Nephron progenitor cell (in vitro differentiated cells): ENCODE measurements at regions not wholly inside any gene's neighbourhood (a gene's known extent, or its start where the extent isn't known, plus 50 kb on each side); places are given as distances from the start of the nearest gene placed in this dataset.
"Not testable (repeated sequence)": the region's sequence is repeated elsewhere in the genome, so short reads cannot be mapped to it uniquely, and the experiment has no call there.

Source experiments
- DNase-seq: peaks from one replicate; pipeline ENCODE4 v3.0.0; 2021
- H3K27ac Mint-ChIP-seq: 2 replicates; pipeline ENCODE4 v1.8.0; 2021; ENCODE audit warnings: mild to moderate bottlenecking, moderate library complexity, mixed read lengths
- H3K27me3 Mint-ChIP-seq: 2 replicates; pipeline ENCODE4 v1.8.0; 2021; ENCODE audit warnings: mild to moderate bottlenecking, low read depth, mixed read lengths; ENCODE audit not compliant: poor library complexity
- H3K36me3 Mint-ChIP-seq: 2 replicates; pipeline ENCODE4 v1.8.0; 2021; ENCODE audit warnings: low read depth, mixed read lengths
- H3K4me1 Mint-ChIP-seq: 2 replicates; pipeline ENCODE4 v1.8.0; 2021; ENCODE audit warnings: mixed read lengths
- H3K4me3 Mint-ChIP-seq: 2 replicates; pipeline ENCODE4 v1.8.0; 2021; ENCODE audit warnings: mild to moderate bottlenecking, moderate library complexity, mixed read lengths
- H3K9me3 Mint-ChIP-seq: 2 replicates; pipeline ENCODE4 v1.8.0; 2021; ENCODE audit warnings: mild to moderate bottlenecking, moderate library complexity, mixed read lengths
- CTCF ChIP-seq: fragments of 200-600 bp; sonication (generic); IDR thresholded peaks from 2 replicates; pipeline ENCODE4 v1.5.0; 2021; ENCODE audit warnings: antibody characterized with exemption

- no peak overlapping the region for H3K27ac Mint-ChIP-seq
- H3K27me3 Mint-ChIP-seq: peaks cover 3% of the 10 kb centered on the region
- no peaks in the 10 kb centered on the region for H3K36me3 Mint-ChIP-seq
- no peak overlapping the region for H3K4me3 Mint-ChIP-seq
- H3K4me1 Mint-ChIP-seq: no peaks in the 10 kb centered on the region
- no peak for DNase-seq
- H3K9me3 Mint-ChIP-seq: no peaks in the 10 kb centered on the region
- TF ChIP-seq CTCF: no peak
Observed at GRCh38 chr3:59186725-59187124, 136.9 kb upstream of the CFAP20DC start.

GRCh38 chr3:59185591-59186369 lies 136.0 kb upstream of the CFAP20DC start:
- Mint-ChIP-seq H3K27ac (no peak overlapping the region), H3K4me3 (no peak overlapping the region), H3K9me3 (no peaks in the 10 kb centered on the region), H3K27me3 (peaks cover 3% of the 10 kb centered on the region), H3K4me1 (no peaks in the 10 kb centered on the region), H3K36me3 (no peaks in the 10 kb centered on the region)
- no peak for TF ChIP-seq CTCF
- DNase-seq: peak; percentile 13

- no peaks in the 10 kb centered on the region for H3K9me3 Mint-ChIP-seq
- no peak overlapping the region for H3K27ac Mint-ChIP-seq
- no peak for DNase-seq
- H3K36me3 Mint-ChIP-seq: no peaks in the 10 kb centered on the region
- no peak for TF ChIP-seq CTCF
- H3K4me3 Mint-ChIP-seq: no peak overlapping the region
- H3K4me1 Mint-ChIP-seq: no peaks in the 10 kb centered on the region
- no peaks in the 10 kb centered on the region for H3K27me3 Mint-ChIP-seq
Observed at GRCh38 chr3:59180006-59180405, 130.2 kb upstream of the CFAP20DC start.

- no peaks in the 10 kb centered on the region for H3K9me3 Mint-ChIP-seq
- peaks cover 3% of the 10 kb centered on the region for H3K27me3 Mint-ChIP-seq
- TF ChIP-seq CTCF: no peak
- no peaks in the 10 kb centered on the region for H3K36me3 Mint-ChIP-seq
- H3K27ac Mint-ChIP-seq: no peak overlapping the region
- no peak for DNase-seq
- no peaks in the 10 kb centered on the region for H3K4me1 Mint-ChIP-seq
- H3K4me3 Mint-ChIP-seq: no peak overlapping the region
Observed at GRCh38 chr3:59178698-59179097, 128.9 kb upstream of the CFAP20DC start.

- Mint-ChIP-seq H3K9me3 (peaks cover 14% of the 10 kb centered on the region), H3K4me3 (no peak overlapping the region), H3K36me3 (no peaks in the 10 kb centered on the region), H3K27me3 (peaks cover 3% of the 10 kb centered on the region), H3K27ac (no peak overlapping the region), H3K4me1 (no peaks in the 10 kb centered on the region)
- TF ChIP-seq CTCF: no peak
- DNase-seq: no peak
Observed at GRCh38 chr3:59171491-59171890, 121.7 kb upstream of the CFAP20DC start.

GRCh38 chr3:59170166-59170565 lies 120.3 kb upstream of the CFAP20DC start:
- not testable (repeated sequence) for H3K27ac Mint-ChIP-seq, DNase-seq, H3K4me1 Mint-ChIP-seq, H3K36me3 Mint-ChIP-seq, H3K4me3 Mint-ChIP-seq, H3K27me3 Mint-ChIP-seq
- peaks cover 14% of the 10 kb centered on the region for H3K9me3 Mint-ChIP-seq
